ENCODE measurements at regions not wholly inside any gene's neighbourhood (a gene's known extent, or its start where the extent isn't known, plus 50 kb on each side); places are given as distances from the start of the nearest gene placed in this dataset.

- no peaks in the 10 kb centered on the region for H3K9me3 ChIP-seq
- no peak overlapping the region for H3K4me3 ChIP-seq
- no peak for ATAC-seq (ENCODE audit: insufficient number of reproducible peaks, low FRiP score, low read depth)
- no peaks in the 10 kb centered on the region for H3K27me3 ChIP-seq (replicated peaks; ENCODE audit: insufficient read depth)
- H3K4me1 ChIP-seq (ENCODE audit: control insufficient read depth in 1 of 2, low read depth in 2 of 2), result no peaks in the 10 kb centered on the region
- TF ChIP-seq CTCF (IDR thresholded peaks at IDR 0.05), result no peak
- no peaks in the 10 kb centered on the region for H3K36me3 ChIP-seq
- no peak for DNase-seq (ENCODE audit: low spot score)
- no peak overlapping the region for H3K27ac ChIP-seq
Measured at GRCh38 chr6:99091985-99092384, 144.2 kb upstream of the FBXL4 start.

- no peak for TF ChIP-seq CTCF (IDR thresholded peaks at IDR 0.05)
- no peak overlapping the region for H3K27ac ChIP-seq
- DNase-seq (ENCODE audit: low spot score) (no peak), ATAC-seq (ENCODE audit: insufficient number of reproducible peaks, low FRiP score, low read depth) (no peak)
- no peaks in the 10 kb centered on the region for H3K36me3 ChIP-seq
- H3K4me3 ChIP-seq, result no peak overlapping the region
- H3K27me3 ChIP-seq (replicated peaks; ENCODE audit: insufficient read depth), result no peaks in the 10 kb centered on the region
- no peaks in the 10 kb centered on the region for H3K4me1 ChIP-seq (ENCODE audit: control insufficient read depth in 1 of 2, low read depth in 2 of 2)
- H3K9me3 ChIP-seq, result no peaks in the 10 kb centered on the region
Measured at GRCh38 chr6:99080191-99080590, 132.4 kb upstream of the FBXL4 start.

- Histone ChIP-seq H3K4me1 (ENCODE audit: control insufficient read depth in 1 of 2, low read depth in 2 of 2) (no peaks in the 10 kb centered on the region), H3K27ac (no peak overlapping the region), H3K27me3 (replicated peaks; ENCODE audit: insufficient read depth) (no peaks in the 10 kb centered on the region), H3K9me3 (no peaks in the 10 kb centered on the region), H3K4me3 (no peak overlapping the region), H3K36me3 (no peaks in the 10 kb centered on the region)
- DNase-seq (ENCODE audit: low spot score), result no peak
- no peak for ATAC-seq (ENCODE audit: insufficient number of reproducible peaks, low FRiP score, low read depth)
- TF ChIP-seq CTCF (IDR thresholded peaks at IDR 0.05), result no peak
Measured at GRCh38 chr6:99079058-99079457, 131.3 kb upstream of the FBXL4 start.

- DNase-seq (ENCODE audit: low spot score) (no peak), ATAC-seq (ENCODE audit: insufficient number of reproducible peaks, low FRiP score, low read depth) (no peak)
- H3K9me3 ChIP-seq, result no peaks in the 10 kb centered on the region
- H3K27me3 ChIP-seq (replicated peaks; ENCODE audit: insufficient read depth), result no peaks in the 10 kb centered on the region
- no peak overlapping the region for H3K27ac ChIP-seq
- H3K4me1 ChIP-seq (ENCODE audit: control insufficient read depth in 1 of 2, low read depth in 2 of 2), result no peaks in the 10 kb centered on the region
- H3K36me3 ChIP-seq, result no peaks in the 10 kb centered on the region
- H3K4me3 ChIP-seq, result no peak overlapping the region
- no peak for TF ChIP-seq CTCF (IDR thresholded peaks at IDR 0.05)
Measured at GRCh38 chr6:99073223-99073622, 125.5 kb upstream of the FBXL4 start.

GRCh38 chr6:99066044-99066443 lies 118.3 kb upstream of the FBXL4 start:
- H3K27me3 ChIP-seq (replicated peaks; ENCODE audit: insufficient read depth), result no peaks in the 10 kb centered on the region
- H3K4me1 ChIP-seq (ENCODE audit: control insufficient read depth in 1 of 2, low read depth in 2 of 2), result no peaks in the 10 kb centered on the region
- no peak overlapping the region for H3K4me3 ChIP-seq
- no peaks in the 10 kb centered on the region for H3K9me3 ChIP-seq
- H3K27ac ChIP-seq, result no peak overlapping the region
- no peak for DNase-seq (ENCODE audit: low spot score)
- ATAC-seq (ENCODE audit: insufficient number of reproducible peaks, low FRiP score, low read depth), result no peak
- TF ChIP-seq CTCF (IDR thresholded peaks at IDR 0.05), result no peak
- no peaks in the 10 kb centered on the region for H3K36me3 ChIP-seq

Data from thoracic aorta (tissue), 2 donors.